HepG2 (cell line): ENCODE measurements at regions not wholly inside any gene's neighbourhood (a gene's known extent, or its start where the extent isn't known, plus 50 kb on each side); places are given as distances from the start of the nearest gene placed in this dataset.

Experiments
- ATAC-seq: fragments of 200-7000 bp; cut with Tn5 transposase; 3 replicates; pipeline ENCODE4 v1.9.1; 2020; ENCODE audit warnings: mild to moderate bottlenecking, moderate library complexity
- BruUV-seq: library from RNA; stranded (reverse); fragments of 400-500 nt; replicated peaks from 2 replicates; lab custom pipeline; 2021; lab: Mats Ljungman, UMichigan
- CTCF ChIA-PET: fragments of 300-600 bp; formaldehyde crosslinking; extraction: SDS; loops from one replicate; lab custom pipeline; 2021; ENCODE audit warnings: low total read pairs, inconsistent platforms, low intra/inter-chr PET ratio; lab: Yijun Ruan, JAX
- POLR2A ChIA-PET: fragments of 350-600 bp; sonication (Branson Sonifier 250); formaldehyde crosslinking; loops from one replicate; lab custom pipeline; 2020; ENCODE audit warnings: antibody characterized with exemption, inconsistent platforms; lab: Yijun Ruan, JAX
- DNase-seq: peaks from one replicate; pipeline ENCODE4 v3.0.0-alpha.2; 2015; ENCODE audit warnings: low spot score
- FAIRE-seq: peaks from 3 replicates; lab custom pipeline; 2011; peaks lifted over from hg19 to GRCh38; lab: Jason Lieb, UNC
- H2AFZ ChIP-seq: one replicate; pipeline ENCODE4 v1.6.1; 2011; ENCODE audit warnings: low read length, inconsistent platforms
- H3K27ac ChIP-seq: fragments of 300-600 bp; 3 replicates; pipeline ENCODE4 v1.8.0; 2011; ENCODE audit warnings: mixed run types, mild to moderate bottlenecking, mixed read lengths, low read length, inconsistent platforms; ENCODE audit not compliant: insufficient read depth; ENCODE audit errors: extremely low read length
- H3K27me3 ChIP-seq, 2 experiments: fragments of 200-600 bp in 1 of 2; 2 replicates in 1 of 2; 3 replicates in 1 of 2; pipeline versions ENCODE4 v1.6.0 to v1.8.0; 2011; ENCODE audit warnings: low read length in 2 of 2, mild to moderate bottlenecking in 2 of 2, moderate library complexity in 2 of 2, inconsistent platforms in 1 of 2; ENCODE audit not compliant: insufficient read depth in 2 of 2, control insufficient read depth in 1 of 2
- H3K36me3 ChIP-seq, 2 experiments: fragments of 200-600 bp in 1 of 2; replicated peaks in 1 of 2; 2 replicates in 1 of 2; 3 replicates in 1 of 2; pipeline versions ENCODE4 v1.5.1 to v1.8.0; 2011; ENCODE audit warnings: low read length in 2 of 2, inconsistent platforms in 1 of 2; ENCODE audit not compliant: insufficient read depth in 2 of 2, control insufficient read depth in 1 of 2
- H3K4me1 ChIP-seq: 2 replicates; pipeline ENCODE4 v1.5.1; 2012; ENCODE audit warnings: low read length, inconsistent platforms; ENCODE audit not compliant: insufficient read depth
- H3K4me2 ChIP-seq: 2 replicates; pipeline ENCODE4 v1.6.0; 2011; ENCODE audit warnings: low read depth, low read length, inconsistent platforms
- H3K4me3 ChIP-seq, 3 experiments: fragments of 200-600 bp in 1 of 3; sonication (generic), shearing (Covaris generic) in 1 of 3; replicated peaks in 1 of 3; 2 replicates each; pipeline ENCODE4 v1.5.1; 2011 to 2016; ENCODE audit warnings: low read length in 3 of 3, inconsistent platforms in 2 of 3, low read depth in 2 of 3, mild to moderate bottlenecking in 2 of 3, control low read depth in 1 of 3, mixed read lengths in 1 of 3; ENCODE audit not compliant: insufficient read depth in 1 of 3
- H3K79me2 ChIP-seq: one replicate; pipeline ENCODE4 v1.6.1; 2011; ENCODE audit warnings: low read length, inconsistent platforms; ENCODE audit not compliant: insufficient read depth
- H3K9ac ChIP-seq: 2 replicates; pipeline ENCODE4 v1.6.0; 2011; ENCODE audit warnings: mild to moderate bottlenecking, low read depth, low read length, inconsistent platforms; ENCODE audit not compliant: insufficient read depth
- H3K9me3 ChIP-seq: 2 replicates; pipeline ENCODE4 v1.5.1; 2012; ENCODE audit warnings: mild to moderate bottlenecking, low read length
- H4K20me1 ChIP-seq: 2 replicates; pipeline ENCODE4 v1.6.0; 2011; ENCODE audit warnings: inconsistent platforms, mild to moderate bottlenecking, low read length, moderate library complexity; ENCODE audit not compliant: insufficient read depth
- ESRRA ChIP-seq: sonication (generic); formaldehyde crosslinking; IDR thresholded peaks from 2 replicates; pipeline ENCODE4 v1.5.1; 2020; ENCODE audit warnings: mild to moderate bottlenecking, low read depth, missing genetic modification reagents
- GRHL1 ChIP-seq: sonication (generic); formaldehyde crosslinking; conservative IDR thresholded peaks from 2 replicates; pipeline ENCODE4 v1.8.0; 2022; ENCODE audit warnings: missing genetic modification reagents
- HBP1 ChIP-seq: IDR thresholded peaks from 2 replicates; pipeline ENCODE4 v1.6.1; 2016; ENCODE audit warnings: low read depth, control low read depth
- PRMT3 ChIP-seq: sonication (generic); formaldehyde crosslinking; IDR thresholded peaks from 2 replicates; pipeline ENCODE4 v1.8.1; 2022; ENCODE audit warnings: low read depth, mild to moderate bottlenecking, moderate library complexity, missing genetic modification reagents, borderline replicate concordance
- SATB2 ChIP-seq: sonication (generic); formaldehyde crosslinking; IDR thresholded peaks from 2 replicates; pipeline ENCODE4 v1.5.0; 2020; ENCODE audit warnings: missing genetic modification reagents
- ZNF33A ChIP-seq: sonication (generic); formaldehyde crosslinking; IDR thresholded peaks from 2 replicates; pipeline ENCODE4 v1.5.1; 2020; ENCODE audit warnings: missing genetic modification reagents, mild to moderate bottlenecking, moderate library complexity, borderline replicate concordance
- ZNF549 ChIP-seq: sonication (generic); formaldehyde crosslinking; IDR thresholded peaks from 2 replicates; pipeline ENCODE4 v1.5.0; 2020; ENCODE audit warnings: missing genetic modification reagents
- ZNF660 ChIP-seq: sonication (generic); formaldehyde crosslinking; IDR thresholded peaks from 2 replicates; pipeline ENCODE4 v1.5.1; 2020; ENCODE audit warnings: mild to moderate bottlenecking, low read depth, missing genetic modification reagents, borderline replicate concordance
- ZNF781 ChIP-seq: sonication (generic); formaldehyde crosslinking; IDR thresholded peaks from 2 replicates; pipeline ENCODE4 v1.5.1; 2020; ENCODE audit warnings: borderline replicate concordance, mild to moderate bottlenecking, missing genetic modification reagents; ENCODE audit errors: not compliant biosample characterization
- ZNF782 ChIP-seq: sonication (generic); formaldehyde crosslinking; IDR thresholded peaks from 2 replicates; pipeline ENCODE4 v1.4.0; 2020; ENCODE audit warnings: missing genetic modification reagents, mild to moderate bottlenecking, borderline replicate concordance
- ZNF83 ChIP-seq: sonication (generic); formaldehyde crosslinking; IDR thresholded peaks from 2 replicates; pipeline ENCODE4 v1.4.0; 2020; ENCODE audit warnings: missing genetic modification reagents, mild to moderate bottlenecking, borderline replicate concordance
- WGBS: methylation state at CpG from one replicate; pipeline ENCODE4 v1.1.6; 2017; ENCODE audit warnings: low lambda C conversion rate; 5-methylcytosine and 5-hydroxymethylcytosine counted together
- in situ Hi-C: cut with HindIII; loops from 2 replicates; pipeline ENCODE4 v1.10.0; 2017; ENCODE audit warnings: low pct_unique_long_range_greater_than_20kb; ENCODE audit not compliant: extremely low pct_ligation_motif_present
- intact Hi-C: fragments of 100-400 bp; cut with micrococcal nuclease; formaldehyde crosslinking; loops from one replicate; pipeline ENCODE4 v1.10.0; 2022; ENCODE audit not compliant: unreplicated experiment

- FAIRE-seq (no peak), ATAC-seq (no peak), DNase-seq (no peak)
- no peaks in the 10 kb centered on the region for H3K79me2 ChIP-seq
- H3K36me3 ChIP-seq, result no peaks in the 10 kb centered on the region
- H4K20me1 ChIP-seq, result no peaks in the 10 kb centered on the region
- in situ Hi-C loops (no loop called here), intact Hi-C loops (no loop called here)
- 17% methylated on average over 2 of the region's 2 CpGs for WGBS
- no peaks in the 10 kb centered on the region for H3K4me1 ChIP-seq
- no peak overlapping the region for H3K27ac ChIP-seq
- H3K4me3 ChIP-seq, result no peak overlapping the region
- TF ChIP-seq ESRRA, result no peak
- TF ChIP-seq ZNF660 (CRISPR knock-in tag), result no peak
- TF ChIP-seq HBP1 (CRISPR knock-in tag), result no peak
- TF ChIP-seq ZNF33A, result no peak
- no peak for TF ChIP-seq PRMT3 (CRISPR knock-in tag)
- TF ChIP-seq GRHL1, result no peak
- TF ChIP-seq SATB2, result no peak
- no peak for TF ChIP-seq ZNF83
- TF ChIP-seq ZNF549 (CRISPR knock-in tag), result no peak
- no peak for TF ChIP-seq ZNF781 (CRISPR knock-in tag)
- TF ChIP-seq ZNF782 (CRISPR knock-in tag), result no peak
- BruUV-seq, result no TSS peak
- ChIA-PET CTCF (no interaction called here), POLR2A (no interaction called here)
- H3K9ac ChIP-seq, result no peak overlapping the region
- no peak overlapping the region for H3K4me2 ChIP-seq
- H2AFZ ChIP-seq, result no peak overlapping the region
- no peaks in the 10 kb centered on the region for H3K9me3 ChIP-seq
- no peaks in the 10 kb centered on the region for H3K27me3 ChIP-seq
Observed at GRCh38 chr18:2213905-2214304, 357.4 kb downstream of the METTL4 start.
